ENCODE measurements at regions not wholly inside any gene's neighbourhood (a gene's known extent, or its start where the extent isn't known, plus 50 kb on each side); places are given as distances from the start of the nearest gene placed in this dataset.

- no peak for TF ChIP-seq ZNF768 (tag by site-specific recombination; IDR thresholded peaks at IDR 0.05)
- TF ChIP-seq, protein P1, sequence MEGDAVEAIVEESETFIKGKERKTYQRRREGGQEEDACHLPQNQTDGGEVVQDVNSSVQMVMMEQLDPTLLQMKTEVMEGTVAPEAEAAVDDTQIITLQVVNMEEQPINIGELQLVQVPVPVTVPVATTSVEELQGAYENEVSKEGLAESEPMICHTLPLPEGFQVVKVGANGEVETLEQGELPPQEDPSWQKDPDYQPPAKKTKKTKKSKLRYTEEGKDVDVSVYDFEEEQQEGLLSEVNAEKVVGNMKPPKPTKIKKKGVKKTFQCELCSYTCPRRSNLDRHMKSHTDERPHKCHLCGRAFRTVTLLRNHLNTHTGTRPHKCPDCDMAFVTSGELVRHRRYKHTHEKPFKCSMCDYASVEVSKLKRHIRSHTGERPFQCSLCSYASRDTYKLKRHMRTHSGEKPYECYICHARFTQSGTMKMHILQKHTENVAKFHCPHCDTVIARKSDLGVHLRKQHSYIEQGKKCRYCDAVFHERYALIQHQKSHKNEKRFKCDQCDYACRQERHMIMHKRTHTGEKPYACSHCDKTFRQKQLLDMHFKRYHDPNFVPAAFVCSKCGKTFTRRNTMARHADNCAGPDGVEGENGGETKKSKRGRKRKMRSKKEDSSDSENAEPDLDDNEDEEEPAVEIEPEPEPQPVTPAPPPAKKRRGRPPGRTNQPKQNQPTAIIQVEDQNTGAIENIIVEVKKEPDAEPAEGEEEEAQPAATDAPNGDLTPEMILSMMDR (tag by site-specific recombination; IDR thresholded peaks at IDR 0.05) = no peak
- TF ChIP-seq BCL11B (tag by site-specific recombination; IDR thresholded peaks at IDR 0.05; ENCODE audit: low read depth) = no peak
- TF ChIP-seq ZNF23 (tag by site-specific recombination; IDR thresholded peaks at IDR 0.05; ENCODE audit: borderline replicate concordance) = no peak
- no peak for TF ChIP-seq TCF7L2 (IDR thresholded peaks at IDR 0.05; ENCODE audit: borderline replicate concordance, low read depth, low read length)
- TF ChIP-seq ZNF558 (tag by site-specific recombination; IDR thresholded peaks at IDR 0.05) = no peak
- TF ChIP-seq YY1 (tag by site-specific recombination; IDR thresholded peaks at IDR 0.05) = no peak
- no peak for TF ChIP-seq SP2 (tag by site-specific recombination; IDR thresholded peaks at IDR 0.05)
- TF ChIP-seq ZBTB26 (tag by site-specific recombination; optimal IDR thresholded peaks at IDR 0.05) = no peak
- TF ChIP-seq ZNF433 (tag by site-specific recombination; IDR thresholded peaks at IDR 0.05; ENCODE audit: low read depth) = no peak
- TF ChIP-seq ZBTB11 (tag by site-specific recombination; conservative IDR thresholded peaks at IDR 0.05; ENCODE audit: low read depth) = no peak
These were observed 248.5 kb upstream of the CXXC4 start for GRCh38 chr4:104743215-104743653.

Data from HEK293 (cell line).